ENCODE measurements at regions not wholly inside any gene's neighbourhood (a gene's known extent, or its start where the extent isn't known, plus 50 kb on each side); places are given as distances from the start of the nearest gene placed in this dataset.

DNA sequence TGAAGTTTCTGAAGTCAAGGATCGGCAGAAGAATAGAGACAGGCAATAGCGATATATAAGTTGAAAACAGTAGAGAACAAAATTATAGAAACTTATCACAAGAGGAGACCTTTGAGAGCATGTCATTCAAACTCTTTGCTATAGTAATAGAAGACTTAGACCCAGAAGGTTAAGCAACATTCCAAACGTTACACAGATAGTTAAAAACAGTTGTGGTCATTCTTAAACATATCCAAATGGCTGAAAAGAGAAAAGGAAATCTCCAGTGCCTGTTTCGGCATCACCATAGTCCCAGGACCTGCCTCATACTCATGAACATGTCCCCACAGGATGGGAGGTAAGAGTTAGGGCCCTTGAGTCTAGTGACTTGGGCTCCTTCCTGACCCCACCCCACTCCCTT is 258.1 kb upstream of the NOCT start:
- TF ChIP-seq POLR2AphosphoS5 (IDR thresholded peaks at IDR 0.05; ENCODE audit: insufficient read depth, low read depth, low read length) = no peak
- Histone ChIP-seq H3K27ac (ENCODE audit: insufficient read depth, low read depth, low read length) (no peak overlapping the region), H3K9ac (replicated peaks; ENCODE audit: extremely low read depth, insufficient read depth, low read length) (no peak overlapping the region), H3K4me3 (replicated peaks in 1 of 3; ENCODE audit: insufficient read depth in 1 of 3, low read depth in 1 of 3, low read length in 3 of 3) (no peak overlapping the region), H3K79me2 (ENCODE audit: control insufficient read depth, insufficient read depth, low read length) (no peaks in the 10 kb centered on the region), H3K9me3 (replicated peaks; ENCODE audit: control insufficient read depth, insufficient read depth, low read length) (no peaks in the 10 kb centered on the region), H3K36me3 (ENCODE audit: control insufficient read depth in 2 of 2, extremely low read depth in 1 of 2, insufficient read depth in 2 of 2, low read length in 2 of 2) (no peaks in the 10 kb centered on the region), H4K20me1 (replicated peaks; ENCODE audit: control insufficient read depth, extremely low read depth, insufficient read depth, low read length) (no peaks in the 10 kb centered on the region), H3K9me1 (replicated peaks; ENCODE audit: control insufficient read depth, extremely low read depth, insufficient read depth, low read length) (no peaks in the 10 kb centered on the region), H2AFZ (ENCODE audit: low read depth, low read length) (no peak overlapping the region), H3K4me1 (ENCODE audit: control insufficient read depth, extremely low read depth, insufficient read depth, low read length) (no peaks in the 10 kb centered on the region), H3K27me3 (ENCODE audit: control insufficient read depth in 2 of 2, insufficient read depth in 2 of 2, low read length in 2 of 2) (peaks cover 0 to 4% of the 10 kb centered on the region in 2 experiments), H3K4me2 (ENCODE audit: insufficient read depth, low read length) (no peak overlapping the region)
- POLR2A ChIA-PET = no interaction called here
- dilution Hi-C loops (cut with MboI; ENCODE audit: extremely low pct_ligation_motif_present, low sequenced_read_pairs) (no loop called here), intact Hi-C loops (cut with micrococcal nuclease) (no loop called here)
- CTCF ChIA-PET = no interaction called here
- BruUV-seq (replicated peaks) = no TSS peak
- FAIRE-seq = no peak
- no peak for DNase-seq (ENCODE audit: low read depth, low spot score)

DNA sequence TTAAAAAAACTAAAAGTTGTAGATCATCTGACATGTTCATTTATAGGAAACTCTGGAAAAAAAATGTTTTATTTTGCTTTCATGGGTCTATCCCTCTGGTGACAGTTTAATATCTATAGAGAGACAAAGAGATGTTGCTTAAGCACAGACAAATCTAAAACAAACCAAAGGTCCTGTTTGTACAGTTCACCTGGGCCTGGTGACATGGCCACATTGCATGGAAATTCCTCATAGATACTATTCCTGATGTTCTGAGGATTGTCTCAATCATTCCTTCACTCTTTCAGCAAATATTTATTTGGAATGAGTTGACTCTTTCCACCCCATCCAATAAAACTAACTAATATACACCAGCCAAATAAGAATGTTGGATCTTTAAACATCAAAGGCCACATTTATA is 259.1 kb upstream of the NOCT start:
- FAIRE-seq (no peak), DNase-seq (ENCODE audit: low read depth, low spot score) (no peak)
- Histone ChIP-seq H3K36me3 (ENCODE audit: control insufficient read depth in 2 of 2, extremely low read depth in 1 of 2, insufficient read depth in 2 of 2, low read length in 2 of 2) (no peaks in the 10 kb centered on the region), H4K20me1 (replicated peaks; ENCODE audit: control insufficient read depth, extremely low read depth, insufficient read depth, low read length) (no peaks in the 10 kb centered on the region), H3K27ac (ENCODE audit: insufficient read depth, low read depth, low read length) (no peak overlapping the region), H3K27me3 (ENCODE audit: control insufficient read depth in 2 of 2, insufficient read depth in 2 of 2, low read length in 2 of 2) (peaks cover 0 to 4% of the 10 kb centered on the region in 2 experiments), H3K79me2 (ENCODE audit: control insufficient read depth, insufficient read depth, low read length) (no peaks in the 10 kb centered on the region), H2AFZ (ENCODE audit: low read depth, low read length) (no peak overlapping the region), H3K4me3 (replicated peaks in 1 of 3; ENCODE audit: insufficient read depth in 1 of 3, low read depth in 1 of 3, low read length in 3 of 3) (no peak overlapping the region), H3K4me2 (ENCODE audit: insufficient read depth, low read length) (no peak overlapping the region), H3K4me1 (ENCODE audit: control insufficient read depth, extremely low read depth, insufficient read depth, low read length) (no peaks in the 10 kb centered on the region), H3K9me3 (replicated peaks; ENCODE audit: control insufficient read depth, insufficient read depth, low read length) (no peaks in the 10 kb centered on the region), H3K9ac (replicated peaks; ENCODE audit: extremely low read depth, insufficient read depth, low read length) (no peak overlapping the region), H3K9me1 (replicated peaks; ENCODE audit: control insufficient read depth, extremely low read depth, insufficient read depth, low read length) (no peaks in the 10 kb centered on the region)
- POLR2A ChIA-PET = no interaction called here
- CTCF ChIA-PET = no interaction called here
- BruUV-seq (replicated peaks) = no TSS peak
- TF ChIP-seq POLR2AphosphoS5 (IDR thresholded peaks at IDR 0.05; ENCODE audit: insufficient read depth, low read depth, low read length) (no peak), FOS (IDR thresholded peaks at IDR 0.05; ENCODE audit: borderline replicate concordance, insufficient read depth, low read length) (no peak), MYC (IDR thresholded peaks at IDR 0.05; ENCODE audit: low read depth, low read length) (no peak)
- TF ChIP-seq, protein P1, sequence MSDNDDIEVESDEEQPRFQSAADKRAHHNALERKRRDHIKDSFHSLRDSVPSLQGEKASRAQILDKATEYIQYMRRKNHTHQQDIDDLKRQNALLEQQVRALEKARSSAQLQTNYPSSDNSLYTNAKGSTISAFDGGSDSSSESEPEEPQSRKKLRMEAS (IDR thresholded peaks at IDR 0.05; ENCODE audit: insufficient read depth, insufficient read length) = no peak
- dilution Hi-C loops (cut with MboI; ENCODE audit: extremely low pct_ligation_motif_present, low sequenced_read_pairs) (no loop called here), intact Hi-C loops (cut with micrococcal nuclease) (no loop called here)
